Gastrocnemius medialis (tissue), 4 donors: ENCODE measurements at regions not wholly inside any gene's neighbourhood (a gene's known extent, or its start where the extent isn't known, plus 50 kb on each side); places are given as distances from the start of the nearest gene placed in this dataset.

Experiments used
- CTCF ChIP-seq, 5 experiments: fragments of 450-650 bp in 3 of 5; fragments of 200-600 bp in 2 of 5; sonication (generic) in 2 of 5; IDR thresholded peaks in 4 of 5; conservative IDR thresholded peaks in 1 of 5; 1 replicate in 4 of 5; 2 replicates in 1 of 5; pipeline ENCODE4 v1.5.1; 2016 to 2019; ENCODE audit warnings: antibody characterized with exemption in 5 of 5, mild to moderate bottlenecking in 3 of 5, moderate library complexity in 3 of 5
- POLR2A ChIP-seq, 2 donors: fragments of 450-650 bp; IDR thresholded peaks; one replicate each; pipeline ENCODE4 v1.6.1; 2017; ENCODE audit warnings: antibody characterized with exemption in 2 of 2, mild to moderate bottlenecking in 2 of 2, moderate library complexity in 2 of 2

- no peak for TF ChIP-seq POLR2A (IDR thresholded peaks at IDR 0.05)
- no peak for TF ChIP-seq CTCF (IDR thresholded peaks at IDR 0.05 in 4 of 5, conservative IDR thresholded peaks at IDR 0.05 in 1 of 5)
Measured at GRCh38 chr13:90217275-90217674, 1130.2 kb upstream of the MIR17HG start.
